Coronary artery (tissue), 2 donors: ENCODE measurements at regions not wholly inside any gene's neighbourhood (a gene's known extent, or its start where the extent isn't known, plus 50 kb on each side); places are given as distances from the start of the nearest gene placed in this dataset.

Experiments used
- DNase-seq: peaks from one replicate; pipeline ENCODE4 v3.0.0-alpha.2; 2017; ENCODE audit warnings: low spot score
- H3K27ac ChIP-seq, 2 donors: fragments of 200-600 bp; sonication (generic); one replicate each; pipeline ENCODE4 v1.5.1; 2016 to 2019
- H3K4me3 ChIP-seq: fragments of 200-600 bp; sonication (generic); 2 replicates; pipeline ENCODE4 v1.5.1; 2016; ENCODE audit warnings: mild to moderate bottlenecking, moderate library complexity
- TF ChIP-seq, protein P1 (sequence below): fragments of 200-600 bp; sonication (generic); IDR thresholded peaks from one replicate; pipeline ENCODE4 v1.5.1; 2019; ENCODE audit warnings: antibody characterized with exemption

GRCh38 chr1:199959775-199960110 is 67.8 kb upstream of the NR5A2 start:
- TF ChIP-seq, protein P1, sequence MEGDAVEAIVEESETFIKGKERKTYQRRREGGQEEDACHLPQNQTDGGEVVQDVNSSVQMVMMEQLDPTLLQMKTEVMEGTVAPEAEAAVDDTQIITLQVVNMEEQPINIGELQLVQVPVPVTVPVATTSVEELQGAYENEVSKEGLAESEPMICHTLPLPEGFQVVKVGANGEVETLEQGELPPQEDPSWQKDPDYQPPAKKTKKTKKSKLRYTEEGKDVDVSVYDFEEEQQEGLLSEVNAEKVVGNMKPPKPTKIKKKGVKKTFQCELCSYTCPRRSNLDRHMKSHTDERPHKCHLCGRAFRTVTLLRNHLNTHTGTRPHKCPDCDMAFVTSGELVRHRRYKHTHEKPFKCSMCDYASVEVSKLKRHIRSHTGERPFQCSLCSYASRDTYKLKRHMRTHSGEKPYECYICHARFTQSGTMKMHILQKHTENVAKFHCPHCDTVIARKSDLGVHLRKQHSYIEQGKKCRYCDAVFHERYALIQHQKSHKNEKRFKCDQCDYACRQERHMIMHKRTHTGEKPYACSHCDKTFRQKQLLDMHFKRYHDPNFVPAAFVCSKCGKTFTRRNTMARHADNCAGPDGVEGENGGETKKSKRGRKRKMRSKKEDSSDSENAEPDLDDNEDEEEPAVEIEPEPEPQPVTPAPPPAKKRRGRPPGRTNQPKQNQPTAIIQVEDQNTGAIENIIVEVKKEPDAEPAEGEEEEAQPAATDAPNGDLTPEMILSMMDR, result no peak
- H3K27ac ChIP-seq, result no peak overlapping the region
- H3K4me3 ChIP-seq, result no peak overlapping the region
- no peak for DNase-seq

GRCh38 chr1:199970125-199970524 is 57.4 kb upstream of the NR5A2 start:
- TF ChIP-seq, protein P1, result no peak
- H3K4me3 ChIP-seq, result no peak overlapping the region
- no peak overlapping the region for H3K27ac ChIP-seq
- no peak for DNase-seq

- TF ChIP-seq, protein P1, result no peak
- no peak overlapping the region for H3K27ac ChIP-seq
- H3K4me3 ChIP-seq, result no peak overlapping the region
- DNase-seq, result no peak
Measured at GRCh38 chr1:199976496-199977144, 50.9 kb upstream of the NR5A2 start.
